AG04449 (cell line): ENCODE measurements at regions not wholly inside any gene's neighbourhood (a gene's known extent, or its start where the extent isn't known, plus 50 kb on each side); places are given as distances from the start of the nearest gene placed in this dataset.

Experiments
- CTCF ChIA-PET: fragments of 350-600 bp; formaldehyde crosslinking; extraction: SDS; loops from one replicate; lab custom pipeline; 2021; ENCODE audit warnings: antibody characterized with exemption; lab: Yijun Ruan, JAX
- POLR2A ChIA-PET: fragments of 400-600, 350-600 bp; formaldehyde crosslinking; extraction: SDS; loops from one replicate; lab custom pipeline; 2020; ENCODE audit warnings: antibody characterized with exemption, inconsistent platforms; lab: Yijun Ruan, JAX
- DNase-seq: peaks from one replicate; pipeline ENCODE4 v3.0.0-alpha.2; 2010; ENCODE audit warnings: low read depth, low spot score
- H3K4me3 ChIP-seq: 2 replicates; pipeline ENCODE4 v1.5.1; 2011; ENCODE audit warnings: low read depth, mild to moderate bottlenecking, control low read depth, low read length
- TF ChIP-seq, protein P1 (sequence below): IDR thresholded peaks from one replicate; pipeline ENCODE4 v1.5.1; 2011; ENCODE audit warnings: mild to moderate bottlenecking, moderate library complexity, low read length, control low read depth, inconsistent platforms; ENCODE audit not compliant: insufficient read depth; ENCODE audit errors: missing control alignments

DNA sequence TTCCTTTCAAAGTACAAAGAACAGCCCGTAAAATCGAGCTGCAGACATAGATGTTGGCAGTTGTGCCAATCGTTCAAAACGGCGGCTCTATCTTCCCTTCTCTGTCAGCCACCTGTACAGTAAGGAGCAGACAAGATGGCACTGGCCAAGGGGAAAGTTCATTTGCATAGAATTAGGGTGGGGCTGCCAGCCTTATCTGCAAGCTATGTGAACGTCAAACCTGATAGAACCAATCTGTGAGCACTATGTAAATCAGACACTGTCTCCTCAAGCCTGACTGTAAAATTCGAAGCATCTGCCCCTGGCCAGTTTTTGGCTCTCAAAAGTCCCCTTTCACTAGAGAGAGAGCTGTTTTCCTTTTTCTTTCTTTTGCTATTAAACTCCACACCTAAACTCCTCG is 374.5 kb downstream of the EPM2A start:
- H3K4me3 ChIP-seq = no peak overlapping the region
- ChIA-PET POLR2A (no interaction called here), CTCF (no interaction called here)
- TF ChIP-seq, protein P1, sequence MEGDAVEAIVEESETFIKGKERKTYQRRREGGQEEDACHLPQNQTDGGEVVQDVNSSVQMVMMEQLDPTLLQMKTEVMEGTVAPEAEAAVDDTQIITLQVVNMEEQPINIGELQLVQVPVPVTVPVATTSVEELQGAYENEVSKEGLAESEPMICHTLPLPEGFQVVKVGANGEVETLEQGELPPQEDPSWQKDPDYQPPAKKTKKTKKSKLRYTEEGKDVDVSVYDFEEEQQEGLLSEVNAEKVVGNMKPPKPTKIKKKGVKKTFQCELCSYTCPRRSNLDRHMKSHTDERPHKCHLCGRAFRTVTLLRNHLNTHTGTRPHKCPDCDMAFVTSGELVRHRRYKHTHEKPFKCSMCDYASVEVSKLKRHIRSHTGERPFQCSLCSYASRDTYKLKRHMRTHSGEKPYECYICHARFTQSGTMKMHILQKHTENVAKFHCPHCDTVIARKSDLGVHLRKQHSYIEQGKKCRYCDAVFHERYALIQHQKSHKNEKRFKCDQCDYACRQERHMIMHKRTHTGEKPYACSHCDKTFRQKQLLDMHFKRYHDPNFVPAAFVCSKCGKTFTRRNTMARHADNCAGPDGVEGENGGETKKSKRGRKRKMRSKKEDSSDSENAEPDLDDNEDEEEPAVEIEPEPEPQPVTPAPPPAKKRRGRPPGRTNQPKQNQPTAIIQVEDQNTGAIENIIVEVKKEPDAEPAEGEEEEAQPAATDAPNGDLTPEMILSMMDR = no peak
- no peak for DNase-seq

- ChIA-PET CTCF (no interaction called here), POLR2A (no interaction called here)
- DNase-seq = no peak
- no peak overlapping the region for H3K4me3 ChIP-seq
- TF ChIP-seq, protein P1 = no peak
These were observed 368.2 kb downstream of the EPM2A start for GRCh38 chr6:145367149-145367548.

DNA sequence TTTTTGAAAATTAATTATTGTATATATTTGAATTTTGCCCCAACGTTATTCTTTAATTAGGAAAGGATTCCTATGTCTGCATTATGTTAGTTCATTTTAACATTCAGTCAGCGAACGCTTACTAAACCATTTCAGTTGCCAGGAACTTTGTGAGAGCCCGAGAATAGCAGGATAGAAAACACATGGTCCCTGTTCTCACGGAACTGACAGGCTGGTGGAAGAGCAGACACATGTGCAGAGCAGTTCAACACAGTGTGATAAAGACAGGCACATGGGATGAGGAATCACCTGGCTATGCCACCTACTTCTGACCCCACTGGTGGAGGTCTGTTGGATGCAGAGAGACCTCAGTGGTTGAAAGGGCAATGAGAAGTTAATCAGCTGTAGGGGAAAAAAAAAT is 367.2 kb downstream of the EPM2A start:
- H3K4me3 ChIP-seq = no peak overlapping the region
- no peak for DNase-seq
- CTCF ChIA-PET = no interaction called here
- POLR2A ChIA-PET = no interaction called here
- TF ChIP-seq, protein P1 = no peak

DNA sequence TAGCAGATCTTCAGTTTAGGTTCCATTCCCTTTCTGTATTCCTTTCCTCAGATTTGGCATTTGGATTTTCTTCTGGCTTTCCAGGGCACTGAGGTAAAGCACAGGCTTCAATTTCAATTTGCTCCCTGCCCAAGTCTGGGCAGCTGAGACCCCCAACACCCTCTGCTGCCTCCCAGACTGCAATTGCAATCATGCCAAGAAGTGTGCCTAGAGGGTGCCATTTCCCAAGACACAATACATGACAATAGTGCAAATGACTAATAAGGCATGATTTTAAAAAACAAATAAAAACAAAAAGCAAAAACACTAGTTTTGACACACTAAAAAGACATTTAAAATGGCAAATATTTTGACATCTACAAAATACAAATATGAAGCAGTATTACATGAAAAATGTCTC is 364.8 kb downstream of the EPM2A start:
- ChIA-PET POLR2A (no interaction called here), CTCF (no interaction called here)
- no peak for DNase-seq
- H3K4me3 ChIP-seq = no peak overlapping the region
- TF ChIP-seq, protein P1 = no peak

DNA sequence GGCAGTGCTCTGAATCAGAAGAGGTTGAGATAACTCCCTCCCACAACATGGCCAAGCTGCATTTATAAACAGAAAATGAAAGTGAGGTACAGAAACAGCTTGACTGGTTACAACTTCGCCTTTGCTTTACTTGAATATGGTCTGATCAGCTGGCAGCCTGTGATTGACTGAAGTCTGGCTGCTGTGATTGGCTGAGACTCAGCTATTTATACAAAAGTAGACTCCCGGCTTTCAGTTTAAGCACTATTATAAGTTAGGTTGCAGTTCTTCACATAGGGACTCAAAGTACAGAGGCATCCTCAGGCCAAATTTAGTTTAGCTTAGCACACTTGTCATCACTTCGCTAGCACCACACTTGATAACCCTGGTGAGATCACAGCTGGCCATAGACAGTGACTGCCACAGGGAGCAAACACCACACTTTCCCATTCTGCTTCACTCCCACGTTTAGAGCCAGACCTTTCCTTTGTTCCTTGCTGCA is 362.6 kb downstream of the EPM2A start:
- DNase-seq = no peak
- TF ChIP-seq, protein P1 = no peak
- ChIA-PET POLR2A (no interaction called here), CTCF (interaction anchor here (1.4 kb wide), 1 partner anchor 15 kb away, joined by 4 read pairs; no protein-coding TSS in a partner anchor)
- H3K4me3 ChIP-seq = peak overlapping the region; percentile 26

GRCh38 chr6:145373826-145374225 is 361.5 kb downstream of the EPM2A start:
- ChIA-PET POLR2A (no interaction called here), CTCF (interaction anchor here (1.4 kb wide), 1 partner anchor 14 kb away, joined by 4 read pairs; no protein-coding TSS in a partner anchor)
- TF ChIP-seq, protein P1 = no peak
- no peak overlapping the region for H3K4me3 ChIP-seq
- DNase-seq = no peak
